GM20000 (cell line): ENCODE measurements at regions not wholly inside any gene's neighbourhood (a gene's known extent, or its start where the extent isn't known, plus 50 kb on each side); places are given as distances from the start of the nearest gene placed in this dataset.
A peak's percentile ranks its signal among the peaks of the same experiment; 100 is the strongest.
"Not testable (repeated sequence)": the region's sequence is repeated elsewhere in the genome, so short reads cannot be mapped to it uniquely, and the experiment has no call there.

ENCODE experiments used
- DNase-seq: peaks from one replicate; pipeline ENCODE4 v3.0.0; 2012; ENCODE audit warnings: low spot score
- TF ChIP-seq, protein P1 (sequence below): IDR thresholded peaks from 2 replicates; pipeline ENCODE4 v1.5.1; 2012; ENCODE audit warnings: mild to moderate bottlenecking, control low read depth; ENCODE audit errors: extremely low read depth, missing control alignments

- TF ChIP-seq, protein P1, sequence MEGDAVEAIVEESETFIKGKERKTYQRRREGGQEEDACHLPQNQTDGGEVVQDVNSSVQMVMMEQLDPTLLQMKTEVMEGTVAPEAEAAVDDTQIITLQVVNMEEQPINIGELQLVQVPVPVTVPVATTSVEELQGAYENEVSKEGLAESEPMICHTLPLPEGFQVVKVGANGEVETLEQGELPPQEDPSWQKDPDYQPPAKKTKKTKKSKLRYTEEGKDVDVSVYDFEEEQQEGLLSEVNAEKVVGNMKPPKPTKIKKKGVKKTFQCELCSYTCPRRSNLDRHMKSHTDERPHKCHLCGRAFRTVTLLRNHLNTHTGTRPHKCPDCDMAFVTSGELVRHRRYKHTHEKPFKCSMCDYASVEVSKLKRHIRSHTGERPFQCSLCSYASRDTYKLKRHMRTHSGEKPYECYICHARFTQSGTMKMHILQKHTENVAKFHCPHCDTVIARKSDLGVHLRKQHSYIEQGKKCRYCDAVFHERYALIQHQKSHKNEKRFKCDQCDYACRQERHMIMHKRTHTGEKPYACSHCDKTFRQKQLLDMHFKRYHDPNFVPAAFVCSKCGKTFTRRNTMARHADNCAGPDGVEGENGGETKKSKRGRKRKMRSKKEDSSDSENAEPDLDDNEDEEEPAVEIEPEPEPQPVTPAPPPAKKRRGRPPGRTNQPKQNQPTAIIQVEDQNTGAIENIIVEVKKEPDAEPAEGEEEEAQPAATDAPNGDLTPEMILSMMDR = no peak
- no peak for DNase-seq
Observed at GRCh38 chr5:40233268-40233667, 446.4 kb upstream of the PTGER4 start.

DNA sequence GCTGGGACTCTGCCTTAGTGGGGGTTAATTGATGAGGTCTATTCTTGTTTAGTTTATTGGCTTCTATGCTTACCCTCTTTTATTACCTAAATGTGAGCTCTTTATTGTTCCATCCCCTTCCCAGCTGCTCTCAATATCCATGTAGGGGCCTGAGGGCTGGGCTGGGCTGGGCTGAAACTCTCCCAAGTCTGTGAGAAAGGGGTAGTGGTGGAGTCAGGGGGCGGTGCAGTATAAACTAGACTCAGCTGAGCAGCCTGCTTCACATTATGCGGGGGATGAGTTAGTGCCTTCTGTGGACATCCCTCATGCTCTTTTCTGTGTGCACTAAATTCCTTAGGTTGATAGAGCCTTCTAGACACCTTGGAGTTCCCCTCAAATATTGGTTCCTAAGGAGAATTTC is 451.8 kb upstream of the PTGER4 start:
- TF ChIP-seq, protein P1 = no peak
- DNase-seq = no peak

DNA sequence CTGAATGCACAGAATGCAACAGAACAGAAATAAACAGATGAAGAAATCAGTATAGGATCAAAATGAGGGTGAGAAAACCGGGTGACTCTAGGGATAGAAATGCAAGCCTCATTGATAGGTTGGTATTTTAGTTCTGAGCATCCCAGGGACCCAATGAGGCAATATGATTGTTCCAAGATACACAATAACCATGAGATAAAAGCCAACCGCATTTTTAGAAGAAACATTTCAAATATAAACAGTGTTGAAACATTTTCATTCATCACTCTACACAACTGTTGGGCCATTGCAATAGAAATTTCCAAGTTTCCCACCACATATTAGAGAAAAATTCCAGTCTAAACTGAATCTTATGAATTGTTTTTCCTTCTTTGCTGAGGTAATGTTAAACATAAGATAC is 452.3 kb upstream of the PTGER4 start:
- TF ChIP-seq, protein P1 = no peak

DNA sequence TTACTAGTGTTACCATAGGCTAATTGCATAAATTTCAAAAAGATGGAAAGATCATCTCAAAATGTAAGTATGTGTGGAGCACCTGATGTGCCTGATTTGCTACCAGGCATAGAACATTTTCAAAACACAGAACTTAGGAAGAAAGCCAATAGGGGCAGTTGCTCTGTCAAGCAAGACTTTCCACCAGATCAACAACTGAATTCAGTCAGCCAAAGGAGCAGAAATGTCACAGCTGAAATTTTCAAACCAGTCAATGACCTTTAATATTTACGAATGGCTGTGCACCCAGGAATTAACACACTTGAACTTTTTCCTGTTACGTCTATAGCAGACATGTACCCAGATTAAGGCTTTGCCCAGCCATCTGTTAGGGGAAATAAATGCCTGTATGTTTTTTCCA is 452.8 kb upstream of the PTGER4 start:
- TF ChIP-seq, protein P1 = no peak
- DNase-seq = no peak

More for the DNA sequence above, 452.3 kb upstream of the PTGER4 start:
- no peak for DNase-seq

DNA sequence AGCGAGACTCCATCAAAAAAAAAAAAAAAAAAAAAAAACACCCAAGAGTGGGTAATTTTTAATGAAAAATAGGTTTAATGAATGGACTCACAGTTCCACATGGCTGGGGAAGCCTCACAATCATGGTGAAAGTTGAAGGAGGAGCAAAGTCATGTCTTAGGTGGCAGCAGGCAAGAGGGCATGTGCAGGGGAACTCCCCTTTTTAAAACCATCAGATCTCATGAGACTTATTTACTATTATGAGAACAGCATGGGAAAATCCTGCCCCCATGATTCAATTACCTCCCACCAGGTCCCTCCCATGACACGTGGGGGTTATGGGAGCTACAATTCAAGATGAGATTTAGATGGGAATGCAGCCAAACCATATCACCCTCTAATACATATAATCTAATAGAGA is 454.6 kb upstream of the PTGER4 start:
- not testable (repeated sequence) for DNase-seq

- TF ChIP-seq, protein P1 = no peak
- no peak for DNase-seq
Observed at GRCh38 chr5:40224421-40224820, 455.3 kb upstream of the PTGER4 start.

- TF ChIP-seq, protein P1 = no peak
- peak; percentile 3 for DNase-seq
Observed at GRCh38 chr5:40223884-40224402, 455.8 kb upstream of the PTGER4 start.

DNA sequence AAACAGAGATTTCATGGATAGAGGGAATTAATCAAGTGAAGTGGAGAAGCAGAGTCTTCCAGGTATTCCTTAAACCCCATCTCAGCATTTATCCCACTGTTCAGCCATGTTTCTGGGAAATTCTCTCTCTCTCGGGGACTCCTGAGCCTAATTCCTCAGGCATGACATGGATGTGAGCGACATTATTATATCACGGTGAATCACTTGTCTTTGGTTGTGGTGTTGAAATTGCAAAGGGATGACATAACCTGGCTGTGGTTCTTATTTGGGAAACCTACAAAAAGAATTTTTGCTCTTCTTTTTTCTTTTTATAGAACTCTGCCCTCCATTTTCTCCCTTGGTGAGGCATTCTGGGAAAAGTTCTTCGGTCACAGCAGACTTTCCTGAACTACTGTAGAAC is 457.9 kb upstream of the PTGER4 start:
- TF ChIP-seq, protein P1 = no peak
- no peak for DNase-seq
